C4-2B (cell line): ENCODE measurements at regions not wholly inside any gene's neighbourhood (a gene's known extent, or its start where the extent isn't known, plus 50 kb on each side); places are given as distances from the start of the nearest gene placed in this dataset.

Experiments used
- H3K27ac ChIP-seq: fragments of 450-650 bp; 2 replicates; pipeline ENCODE4 v1.5.1; 2017
- ZFX ChIP-seq: fragments of 450-650 bp; IDR thresholded peaks from 2 replicates; pipeline ENCODE4 v1.6.1; 2017
- TF ChIP-seq, protein P1 (sequence below): fragments of 450-650 bp; conservative IDR thresholded peaks from 2 replicates; pipeline ENCODE4 v1.5.1; 2017; ENCODE audit warnings: mild to moderate bottlenecking

GRCh38 chr1:188466539-188466938 lies 1637.8 kb downstream of the PLA2G4A start:
- H3K27ac ChIP-seq: no peak overlapping the region
- no peak for TF ChIP-seq ZFX
- TF ChIP-seq, protein P1, sequence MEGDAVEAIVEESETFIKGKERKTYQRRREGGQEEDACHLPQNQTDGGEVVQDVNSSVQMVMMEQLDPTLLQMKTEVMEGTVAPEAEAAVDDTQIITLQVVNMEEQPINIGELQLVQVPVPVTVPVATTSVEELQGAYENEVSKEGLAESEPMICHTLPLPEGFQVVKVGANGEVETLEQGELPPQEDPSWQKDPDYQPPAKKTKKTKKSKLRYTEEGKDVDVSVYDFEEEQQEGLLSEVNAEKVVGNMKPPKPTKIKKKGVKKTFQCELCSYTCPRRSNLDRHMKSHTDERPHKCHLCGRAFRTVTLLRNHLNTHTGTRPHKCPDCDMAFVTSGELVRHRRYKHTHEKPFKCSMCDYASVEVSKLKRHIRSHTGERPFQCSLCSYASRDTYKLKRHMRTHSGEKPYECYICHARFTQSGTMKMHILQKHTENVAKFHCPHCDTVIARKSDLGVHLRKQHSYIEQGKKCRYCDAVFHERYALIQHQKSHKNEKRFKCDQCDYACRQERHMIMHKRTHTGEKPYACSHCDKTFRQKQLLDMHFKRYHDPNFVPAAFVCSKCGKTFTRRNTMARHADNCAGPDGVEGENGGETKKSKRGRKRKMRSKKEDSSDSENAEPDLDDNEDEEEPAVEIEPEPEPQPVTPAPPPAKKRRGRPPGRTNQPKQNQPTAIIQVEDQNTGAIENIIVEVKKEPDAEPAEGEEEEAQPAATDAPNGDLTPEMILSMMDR: no peak

DNA sequence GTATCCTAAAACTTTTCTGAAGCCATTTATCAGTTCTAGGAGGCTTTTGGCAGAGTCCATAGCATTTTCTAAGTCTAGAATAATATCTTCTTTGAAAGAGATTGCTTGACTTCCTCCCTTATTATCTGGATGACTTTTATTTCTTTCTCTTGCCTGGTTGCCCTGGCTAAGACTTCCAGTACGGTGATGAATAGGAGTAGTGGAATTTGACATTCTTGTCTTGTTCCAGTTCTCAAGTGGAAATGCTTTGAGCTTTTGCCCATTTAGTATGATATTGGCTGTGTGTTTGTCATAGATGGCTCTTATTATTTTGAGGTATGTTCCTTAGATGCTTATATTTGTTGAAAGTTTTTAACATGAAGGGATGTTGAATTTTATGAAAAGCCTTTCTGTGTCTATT lies 1647.9 kb downstream of the PLA2G4A start:
- TF ChIP-seq, protein P1: no peak
- no peak for TF ChIP-seq ZFX
- no peak overlapping the region for H3K27ac ChIP-seq

- TF ChIP-seq, protein P1: no peak; the same call in 1 of the 2 replicates
- TF ChIP-seq ZFX: no peak
- no peak overlapping the region for H3K27ac ChIP-seq
These were observed 1660.8 kb downstream of the PLA2G4A start for GRCh38 chr1:188489336-188490112.

DNA sequence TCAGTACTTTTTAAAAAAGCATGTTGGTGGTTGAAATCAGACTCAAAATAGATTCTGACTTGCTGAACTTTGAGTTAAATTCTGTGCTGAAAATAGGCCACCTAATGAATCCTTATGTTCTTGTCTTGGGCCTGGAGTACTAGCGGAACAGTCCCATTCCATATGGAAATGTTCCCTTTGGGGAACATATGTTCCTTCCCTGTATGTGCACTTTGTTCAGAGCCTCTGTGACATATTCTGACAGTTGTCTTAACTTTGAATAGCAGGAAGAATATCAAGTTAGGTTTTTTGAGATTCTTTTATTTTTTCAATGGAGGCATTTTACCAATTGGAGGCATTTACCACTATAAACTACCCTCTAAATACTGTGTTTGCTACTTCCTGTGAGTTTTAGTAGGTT lies 1667.8 kb downstream of the PLA2G4A start:
- TF ChIP-seq, protein P1: no peak
- TF ChIP-seq ZFX: no peak

DNA sequence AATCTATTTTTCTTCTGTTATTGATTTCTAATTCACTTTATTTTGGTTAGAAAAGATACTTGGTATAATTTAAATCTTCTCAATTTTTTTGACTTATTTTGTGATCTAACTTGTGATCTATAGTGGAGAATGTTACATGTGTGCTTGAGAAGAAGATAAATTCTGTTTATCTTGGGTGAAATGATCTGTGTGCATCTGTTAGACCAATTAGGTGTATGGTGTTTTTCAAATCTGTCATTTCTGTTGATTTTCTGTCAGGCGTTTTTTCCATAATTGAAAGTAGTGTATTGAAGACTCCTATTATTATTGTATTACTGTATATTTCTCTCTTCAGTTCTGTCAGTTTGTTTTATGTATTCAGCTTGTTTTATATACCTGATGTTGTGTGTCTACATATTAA lies 1668.3 kb downstream of the PLA2G4A start:
- no peak overlapping the region for H3K27ac ChIP-seq
- TF ChIP-seq, protein P1: no peak
- TF ChIP-seq ZFX: no peak

More for the DNA sequence above, 1667.8 kb downstream of the PLA2G4A start:
- H3K27ac ChIP-seq: no peak overlapping the region

GRCh38 chr1:188499690-188500089 lies 1670.9 kb downstream of the PLA2G4A start:
- no peak overlapping the region for H3K27ac ChIP-seq
- TF ChIP-seq, protein P1: no peak

- H3K27ac ChIP-seq: no peak overlapping the region
- no peak for TF ChIP-seq ZFX
- TF ChIP-seq, protein P1: no peak
These were observed 1686.2 kb downstream of the PLA2G4A start for GRCh38 chr1:188514917-188515316.
